ENCODE measurements at regions not wholly inside any gene's neighbourhood (a gene's known extent, or its start where the extent isn't known, plus 50 kb on each side); places are given as distances from the start of the nearest gene placed in this dataset.

GRCh38 chr5:53253421-53253871, 143.9 kb upstream of the MOCS2 start:
- Mint-ChIP-seq H3K9me3 (peaks cover 0 to 2% (median 0%) of the 10 kb centered on the region in 7 donors), H3K4me3 (no peak overlapping the region), H3K27ac (no peak overlapping the region), H3K4me1 (no peaks in the 10 kb centered on the region), H3K36me3 (no peaks in the 10 kb centered on the region), H3K27me3 (ENCODE audit: low read depth in 3 of 3) (peaks cover 0 to 6% (median 0%) of the 10 kb centered on the region in 3 donors)
- no peak overlapping the region for H3K4me2 ChIP-seq (replicated peaks; ENCODE audit: extremely low read depth, low read length, poor library complexity, severe bottlenecking)
- no peaks in the 10 kb centered on the region for H3K27me3 ChIP-seq (ENCODE audit: control insufficient read depth in 2 of 2, insufficient read depth in 2 of 2, low read length in 2 of 2)
- intact Hi-C loops (cut with micrococcal nuclease): no loop called here
- no peak overlapping the region for H3K9ac ChIP-seq (ENCODE audit: insufficient read depth, low read length, poor library complexity, severe bottlenecking)
- DNase-seq: no peak
- no CpG with 5 or more reads among the region's 2 CpGs for WGBS (ENCODE audit: insufficient coverage)
- no peak overlapping the region for H3K4me3 ChIP-seq (replicated peaks in 1 of 3; ENCODE audit: low read depth in 2 of 3, low read length in 3 of 3)
- no peaks in the 10 kb centered on the region for H3K79me2 ChIP-seq (ENCODE audit: insufficient read depth, low read length)
- no peak for TF ChIP-seq CTCF (IDR thresholded peaks at IDR 0.05)
- H3K27ac ChIP-seq (ENCODE audit: low read depth in 1 of 2, low read length in 2 of 2): no peak overlapping the region
- no peaks in the 10 kb centered on the region for H4K20me1 ChIP-seq (ENCODE audit: insufficient read depth, low read length)
- no peaks in the 10 kb centered on the region for H3K9me3 ChIP-seq (replicated peaks in 1 of 2; ENCODE audit: control insufficient read depth in 1 of 2, insufficient read depth in 1 of 2, low read length in 2 of 2)
- no peaks in the 10 kb centered on the region for H3K4me1 ChIP-seq (ENCODE audit: control insufficient read depth in 1 of 2, insufficient read depth in 2 of 2, low read length in 2 of 2)
- H2AFZ ChIP-seq (ENCODE audit: insufficient read depth, low read depth, low read length, poor library complexity, severe bottlenecking): no peak overlapping the region
- H3K36me3 ChIP-seq (replicated peaks in 1 of 2; ENCODE audit: control insufficient read depth in 1 of 2, insufficient read depth in 2 of 2, low read length in 2 of 2): no peaks in the 10 kb centered on the region

GRCh38 chr5:53256746-53257145, 147.2 kb upstream of the MOCS2 start:
- Mint-ChIP-seq H3K9me3 (peaks cover 0 to 3% (median 0%) of the 10 kb centered on the region in 7 donors), H3K4me1 (no peaks in the 10 kb centered on the region), H3K36me3 (no peaks in the 10 kb centered on the region), H3K27ac (no peak overlapping the region), H3K4me3 (no peak overlapping the region), H3K27me3 (ENCODE audit: low read depth in 3 of 3) (peaks cover 0 to 6% (median 2%) of the 10 kb centered on the region in 3 donors)
- Histone ChIP-seq H3K27ac (ENCODE audit: low read depth in 1 of 2, low read length in 2 of 2) (no peak overlapping the region), H2AFZ (ENCODE audit: insufficient read depth, low read depth, low read length, poor library complexity, severe bottlenecking) (no peak overlapping the region), H3K9me3 (replicated peaks in 1 of 2; ENCODE audit: control insufficient read depth in 1 of 2, insufficient read depth in 1 of 2, low read length in 2 of 2) (no peaks in the 10 kb centered on the region), H3K27me3 (ENCODE audit: control insufficient read depth in 2 of 2, insufficient read depth in 2 of 2, low read length in 2 of 2) (no peaks in the 10 kb centered on the region), H3K4me1 (ENCODE audit: control insufficient read depth in 1 of 2, insufficient read depth in 2 of 2, low read length in 2 of 2) (no peaks in the 10 kb centered on the region), H4K20me1 (ENCODE audit: insufficient read depth, low read length) (no peaks in the 10 kb centered on the region), H3K36me3 (replicated peaks in 1 of 2; ENCODE audit: control insufficient read depth in 1 of 2, insufficient read depth in 2 of 2, low read length in 2 of 2) (no peaks in the 10 kb centered on the region), H3K4me2 (replicated peaks; ENCODE audit: extremely low read depth, low read length, poor library complexity, severe bottlenecking) (no peak overlapping the region), H3K4me3 (replicated peaks in 1 of 3; ENCODE audit: low read depth in 2 of 3, low read length in 3 of 3) (no peak overlapping the region), H3K9ac (ENCODE audit: insufficient read depth, low read length, poor library complexity, severe bottlenecking) (no peak overlapping the region), H3K79me2 (ENCODE audit: insufficient read depth, low read length) (no peaks in the 10 kb centered on the region)
- DNase-seq: no peak
- intact Hi-C loops (cut with micrococcal nuclease): no loop called here
- no peak for TF ChIP-seq CTCF (IDR thresholded peaks at IDR 0.05)
- 85% methylated on average over 4 of the region's 5 CpGs for WGBS (ENCODE audit: insufficient coverage)

Data from CD14-positive monocyte (primary cell).